ENCODE measurements at regions not wholly inside any gene's neighbourhood (a gene's known extent, or its start where the extent isn't known, plus 50 kb on each side); places are given as distances from the start of the nearest gene placed in this dataset.
A peak's percentile ranks its signal among the peaks of the same experiment; 100 is the strongest.

DNA sequence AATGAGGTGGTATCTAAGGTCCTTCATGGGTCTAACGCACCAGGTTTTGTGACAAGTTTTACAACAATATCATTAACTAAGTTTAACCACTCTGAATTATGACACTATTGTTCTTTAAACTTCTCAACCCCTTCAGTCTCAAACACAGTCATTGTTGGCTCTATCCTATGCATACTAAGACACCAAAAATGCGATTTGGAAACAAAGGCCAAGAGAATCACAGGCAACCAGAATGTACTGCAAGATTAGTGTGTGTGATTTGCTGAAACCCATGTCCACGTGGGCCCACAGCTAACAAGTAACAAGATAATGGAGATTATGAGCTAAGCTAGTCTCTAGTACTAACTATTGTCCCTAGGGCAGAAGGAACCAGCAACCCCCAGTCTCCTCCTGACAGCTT is 142.2 kb upstream of the RANBP3L start:
- no peak for TF ChIP-seq POLR2A (IDR thresholded peaks at IDR 0.05)
- TF ChIP-seq, protein P1, sequence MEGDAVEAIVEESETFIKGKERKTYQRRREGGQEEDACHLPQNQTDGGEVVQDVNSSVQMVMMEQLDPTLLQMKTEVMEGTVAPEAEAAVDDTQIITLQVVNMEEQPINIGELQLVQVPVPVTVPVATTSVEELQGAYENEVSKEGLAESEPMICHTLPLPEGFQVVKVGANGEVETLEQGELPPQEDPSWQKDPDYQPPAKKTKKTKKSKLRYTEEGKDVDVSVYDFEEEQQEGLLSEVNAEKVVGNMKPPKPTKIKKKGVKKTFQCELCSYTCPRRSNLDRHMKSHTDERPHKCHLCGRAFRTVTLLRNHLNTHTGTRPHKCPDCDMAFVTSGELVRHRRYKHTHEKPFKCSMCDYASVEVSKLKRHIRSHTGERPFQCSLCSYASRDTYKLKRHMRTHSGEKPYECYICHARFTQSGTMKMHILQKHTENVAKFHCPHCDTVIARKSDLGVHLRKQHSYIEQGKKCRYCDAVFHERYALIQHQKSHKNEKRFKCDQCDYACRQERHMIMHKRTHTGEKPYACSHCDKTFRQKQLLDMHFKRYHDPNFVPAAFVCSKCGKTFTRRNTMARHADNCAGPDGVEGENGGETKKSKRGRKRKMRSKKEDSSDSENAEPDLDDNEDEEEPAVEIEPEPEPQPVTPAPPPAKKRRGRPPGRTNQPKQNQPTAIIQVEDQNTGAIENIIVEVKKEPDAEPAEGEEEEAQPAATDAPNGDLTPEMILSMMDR (IDR thresholded peaks at IDR 0.05): no peak
- no peak overlapping the region for H3K4me3 ChIP-seq (ENCODE audit: low read depth, poor library complexity, severe bottlenecking)
- intact Hi-C loops (cut with DNase I; ENCODE audit: low total_unique reads): no loop called here
- no peak for DNase-seq (ENCODE audit: low spot score in 2 of 2)
- 82% methylated on average over 3 of the region's 3 CpGs for WGBS, 2 donors

- TF ChIP-seq POLR2A (IDR thresholded peaks at IDR 0.05): no peak
- TF ChIP-seq, protein P1 (IDR thresholded peaks at IDR 0.05): no peak
- WGBS, 2 donors: 36 to 39% methylated on average over 11 of the region's 11 CpGs
- intact Hi-C loops (cut with DNase I; ENCODE audit: low total_unique reads): no loop called here
- H3K4me3 ChIP-seq (ENCODE audit: low read depth, poor library complexity, severe bottlenecking): no peak overlapping the region
- peak in 1 of 2 donors; percentile 53 for DNase-seq (ENCODE audit: low spot score in 2 of 2)
These were observed 143.1 kb upstream of the RANBP3L start for GRCh38 chr5:36444582-36445418.

DNA sequence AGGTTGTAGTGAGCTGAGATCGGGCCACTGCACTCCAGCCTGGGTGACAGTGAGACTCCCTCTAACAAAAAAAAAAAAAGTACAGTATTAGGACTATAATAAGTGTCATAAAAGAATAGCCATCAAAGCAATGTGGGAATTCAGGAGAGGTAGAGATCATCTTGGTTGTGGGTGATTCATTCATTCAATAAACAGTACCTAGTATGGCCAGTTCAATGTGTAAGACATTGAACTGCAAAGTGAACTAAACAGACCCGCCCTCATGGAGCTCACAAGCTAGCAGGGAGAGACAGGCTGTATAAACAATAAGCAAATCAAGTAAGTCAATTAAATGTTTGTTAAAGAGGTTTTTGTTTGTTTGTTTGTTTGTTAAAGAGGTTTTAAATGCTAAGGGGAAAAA is 146.1 kb upstream of the RANBP3L start:
- intact Hi-C loops (cut with DNase I; ENCODE audit: low total_unique reads): no loop called here
- TF ChIP-seq POLR2A (IDR thresholded peaks at IDR 0.05): no peak
- TF ChIP-seq, protein P1 (IDR thresholded peaks at IDR 0.05): no peak
- no peak overlapping the region for H3K4me3 ChIP-seq (ENCODE audit: low read depth, poor library complexity, severe bottlenecking)
- no peak for DNase-seq (ENCODE audit: low spot score in 2 of 2)
- 85 to 92% methylated on average over 2 of the region's 2 CpGs for WGBS, 2 donors

- intact Hi-C loops (cut with DNase I; ENCODE audit: low total_unique reads): no loop called here
- DNase-seq (ENCODE audit: low spot score in 2 of 2): no peak
- TF ChIP-seq POLR2A (IDR thresholded peaks at IDR 0.05): no peak
- TF ChIP-seq, protein P1 (IDR thresholded peaks at IDR 0.05): no peak
- 37 to 44% methylated on average over 3 of the region's 3 CpGs for WGBS, 2 donors
- H3K4me3 ChIP-seq (ENCODE audit: low read depth, poor library complexity, severe bottlenecking): no peak overlapping the region
These were observed 148.7 kb upstream of the RANBP3L start for GRCh38 chr5:36450229-36451014.

- peak in 1 of 2 donors; percentile 46 for DNase-seq (ENCODE audit: low spot score in 2 of 2)
- no peak overlapping the region for H3K4me3 ChIP-seq (ENCODE audit: low read depth, poor library complexity, severe bottlenecking)
- WGBS, 2 donors: 43 to 48% methylated on average over 4 of the region's 4 CpGs
- intact Hi-C loops (cut with DNase I; ENCODE audit: low total_unique reads): no loop called here
- no peak for TF ChIP-seq POLR2A (IDR thresholded peaks at IDR 0.05)
- TF ChIP-seq, protein P1 (IDR thresholded peaks at IDR 0.05): no peak
These were observed 150.8 kb upstream of the RANBP3L start for GRCh38 chr5:36452424-36453006.

Data from lower leg skin (tissue), 4 donors.